Activated CD8-positive, alpha-beta memory T cell treated with anti-CD3 and anti-CD28 coated beads, Interleukin-2, amount 10 ng/mL, durations not matched to agents 7 days and 5 days (primary cell): ENCODE measurements at regions not wholly inside any gene's neighbourhood (a gene's known extent, or its start where the extent isn't known, plus 50 kb on each side); places are given as distances from the start of the nearest gene placed in this dataset.

ENCODE experiments used
- ATAC-seq: fragments of 150-1000 bp; cut with Tn5 transposase; one replicate; pipeline ENCODE4 v1.10.0; 2021; ENCODE audit warnings: moderate library complexity
- CTCF ChIA-PET: fragments of 350-600 bp; sonication (Branson Sonifier 250); formaldehyde crosslinking; loops from one replicate; lab custom pipeline; 2021; ENCODE audit warnings: antibody characterized with exemption; lab: Charles Lee
- DNase-seq: peaks from one replicate; pipeline ENCODE4 v3.0.0-alpha.2; 2020
- H3K27ac Mint-ChIP-seq: one replicate; pipeline ENCODE4 v1.8.0; 2021; ENCODE audit warnings: mild to moderate bottlenecking, mixed read lengths
- H3K27me3 Mint-ChIP-seq: one replicate; pipeline ENCODE4 v1.8.0; 2021; ENCODE audit warnings: mixed read lengths
- H3K36me3 Mint-ChIP-seq: one replicate; pipeline ENCODE4 v1.8.0; 2021; ENCODE audit warnings: mild to moderate bottlenecking, mixed read lengths
- H3K4me1 Mint-ChIP-seq: one replicate; pipeline ENCODE4 v1.8.0; 2021; ENCODE audit warnings: mixed read lengths
- H3K4me3 Mint-ChIP-seq: one replicate; pipeline ENCODE4 v1.8.0; 2021; ENCODE audit warnings: mild to moderate bottlenecking, moderate library complexity, mixed read lengths
- H3K9me3 Mint-ChIP-seq: one replicate; pipeline ENCODE4 v1.8.0; 2022; ENCODE audit warnings: low read depth, mixed read lengths

DNA sequence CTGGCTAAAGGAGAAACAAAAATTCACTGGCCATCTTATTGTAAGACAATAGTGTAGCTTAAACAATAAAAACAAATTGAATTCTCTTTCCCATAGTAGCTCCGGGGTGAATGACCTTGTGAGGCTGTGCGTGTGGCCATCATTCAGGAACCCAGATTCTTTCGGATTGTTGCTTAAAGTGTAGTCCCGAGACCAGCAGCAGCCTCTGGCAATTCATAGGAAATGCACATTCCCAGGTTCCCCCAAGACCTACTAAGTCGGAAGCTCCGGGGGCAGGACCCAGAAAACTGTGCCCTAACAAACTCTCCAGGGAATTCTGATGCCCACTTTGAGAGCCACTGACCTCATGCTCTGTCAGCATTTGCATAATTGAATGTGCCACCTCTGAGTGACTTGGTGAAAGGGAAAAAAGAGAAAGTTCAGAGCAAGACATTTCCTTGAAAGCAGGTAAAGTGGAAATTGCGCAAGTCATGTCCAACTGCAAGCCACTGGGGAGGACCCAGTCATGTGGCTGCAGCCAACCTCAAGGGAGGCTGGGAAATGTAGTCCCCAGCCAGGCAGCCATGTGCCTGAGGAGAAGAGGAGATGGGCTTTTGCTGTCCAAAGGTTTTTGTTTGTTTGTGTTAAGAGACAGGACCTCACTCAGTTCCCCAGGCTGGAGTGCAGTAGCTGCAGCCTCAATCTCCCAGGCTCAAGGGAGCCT is 50.7 kb upstream of the PNMA8B start:
- peaks cover 7% of the 10 kb centered on the region for H3K9me3 Mint-ChIP-seq
- peaks cover 7% of the 10 kb centered on the region for H3K27me3 Mint-ChIP-seq
- DNase-seq = peak; percentile 57
- H3K4me3 Mint-ChIP-seq = peak overlapping the region; percentile 18
- CTCF ChIA-PET = interaction anchor here (1.0 to 1.4 kb wide), 3 partner anchors 9 to 31 kb away, joined by 3 read pairs; no protein-coding TSS in a partner anchor
- no peaks in the 10 kb centered on the region for H3K4me1 Mint-ChIP-seq
- no peak overlapping the region for H3K27ac Mint-ChIP-seq
- ATAC-seq = peak; percentile 64
- H3K36me3 Mint-ChIP-seq = peaks cover 3% of the 10 kb centered on the region

DNA sequence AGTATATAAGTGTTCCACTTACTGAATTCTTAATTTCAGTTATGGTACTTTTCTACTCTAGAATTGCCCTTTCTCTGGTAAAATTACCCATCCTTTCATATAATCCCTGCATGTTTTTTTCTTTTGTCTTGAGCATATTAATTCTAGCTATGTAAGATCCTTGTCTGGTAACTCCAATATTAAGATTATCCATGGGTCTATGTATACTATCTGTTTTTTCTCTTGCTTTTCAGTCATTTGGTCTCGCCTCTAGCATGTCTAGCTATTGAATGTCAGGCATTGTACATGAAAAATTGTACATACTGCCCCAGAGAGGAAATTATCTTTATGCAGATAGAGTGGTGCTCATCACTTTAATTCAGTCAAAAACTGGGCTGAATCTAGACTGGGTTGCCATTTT is 50.4 kb upstream of the CALM3 start:
- H3K4me1 Mint-ChIP-seq = no peaks in the 10 kb centered on the region
- H3K4me3 Mint-ChIP-seq = no peak overlapping the region
- H3K27ac Mint-ChIP-seq = no peak overlapping the region
- DNase-seq (no peak), ATAC-seq (no peak)
- H3K9me3 Mint-ChIP-seq = peaks cover 9% of the 10 kb centered on the region
- H3K27me3 Mint-ChIP-seq = peaks cover 30% of the 10 kb centered on the region
- CTCF ChIA-PET = interaction anchor here (1.3 to 1.7 kb wide), 2 partner anchors 13 to 21 kb away, joined by 6 to 7 read pairs; no protein-coding TSS in a partner anchor
- peaks cover 3% of the 10 kb centered on the region for H3K36me3 Mint-ChIP-seq

DNA sequence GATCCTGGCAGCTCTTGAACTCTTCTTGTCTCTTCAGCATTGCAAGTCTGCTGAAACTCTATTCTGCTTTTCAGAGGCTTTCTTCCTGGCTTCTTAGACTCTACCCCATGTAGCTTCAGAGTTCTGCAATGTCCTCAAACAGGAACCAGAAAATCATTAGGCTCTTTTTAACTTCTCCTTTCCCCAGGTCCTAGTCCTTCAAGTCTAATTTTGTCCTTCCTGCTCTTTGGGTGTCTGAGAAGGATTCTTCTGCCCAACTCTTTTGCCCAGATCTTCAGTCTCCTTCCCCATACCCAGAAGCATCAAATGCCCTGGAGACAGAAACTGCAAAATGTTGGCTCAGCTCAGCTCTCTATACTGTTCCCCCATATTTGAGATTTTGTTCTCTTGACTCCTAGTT is 50.0 kb upstream of the CALM3 start:
- H3K4me3 Mint-ChIP-seq = no peak overlapping the region
- H3K27me3 Mint-ChIP-seq = peaks cover 33% of the 10 kb centered on the region
- H3K27ac Mint-ChIP-seq = no peak overlapping the region
- H3K4me1 Mint-ChIP-seq = no peaks in the 10 kb centered on the region
- CTCF ChIA-PET = interaction anchor here (1.1 to 1.7 kb wide), 4 partner anchors 8 to 35 kb away, joined by 3 to 7 read pairs (median 4); no protein-coding TSS in a partner anchor
- H3K9me3 Mint-ChIP-seq = peaks cover 9% of the 10 kb centered on the region
- DNase-seq (no peak), ATAC-seq (no peak)
- peaks cover 3% of the 10 kb centered on the region for H3K36me3 Mint-ChIP-seq
